ENCODE measurements at regions not wholly inside any gene's neighbourhood (a gene's known extent, or its start where the extent isn't known, plus 50 kb on each side); places are given as distances from the start of the nearest gene placed in this dataset.

- H3K27ac ChIP-seq (ENCODE audit: control insufficient read depth, insufficient read depth): no peak overlapping the region
- intact Hi-C loops (cut with micrococcal nuclease; ENCODE audit: unreplicated experiment): no loop called here
- no peak overlapping the region for H2AFZ ChIP-seq (ENCODE audit: control insufficient read depth, low read depth, low read length)
- H3K36me3 ChIP-seq (ENCODE audit: control insufficient read depth in 2 of 2, insufficient read depth in 2 of 2, low read length in 1 of 2): no peaks in the 10 kb centered on the region
- H3K27me3 ChIP-seq (replicated peaks in 1 of 2; ENCODE audit: control insufficient read depth in 2 of 2, insufficient read depth in 2 of 2, low read length in 1 of 2): no peaks in the 10 kb centered on the region
- H3K4me3 ChIP-seq: no peak overlapping the region
- in situ Hi-C loops (cut with MboI): no loop called here
- BruUV-seq (replicated peaks): no TSS peak
- no peak for ATAC-seq
- no peaks in the 10 kb centered on the region for H3K9me3 ChIP-seq (replicated peaks; ENCODE audit: control insufficient read depth, insufficient read depth, low read length)
- H3K79me2 ChIP-seq (ENCODE audit: control insufficient read depth, insufficient read depth, low read length): no peaks in the 10 kb centered on the region
- TF ChIP-seq CHD4 (IDR thresholded peaks at IDR 0.05) (no peak), POLR2A (IDR thresholded peaks at IDR 0.05; ENCODE audit: low read depth, low read length) (no peak)
- WGBS (ENCODE audit: insufficient coverage, insufficient replicate concordance, low lambda C conversion rate, missing lambda C conversion rate): 2% methylated on average over 3 of the region's 3 CpGs
- ChIA-PET RAD21 (ENCODE audit: unreplicated experiment) (no interaction called here), SMC1A (ENCODE audit: uncharacterized antibody, unreplicated experiment) (interaction anchor here (0.6 kb wide), 1 partner anchor 1302 kb away, joined by 3 read pairs; no protein-coding TSS in a partner anchor), CTCF (no interaction called here), POLR2A (interaction anchor here (0.6 kb wide), 1 partner anchor 183 kb away, joined by 6 read pairs; no protein-coding TSS in a partner anchor)
- no peaks in the 10 kb centered on the region for H3K4me1 ChIP-seq (ENCODE audit: control insufficient read depth, insufficient read depth, low read length)
- no peak overlapping the region for H3K4me2 ChIP-seq (ENCODE audit: control insufficient read depth, insufficient read depth)
- no peaks in the 10 kb centered on the region for H4K20me1 ChIP-seq (ENCODE audit: control insufficient read depth, insufficient read depth)
- no peak overlapping the region for H3K9ac ChIP-seq (ENCODE audit: control insufficient read depth, insufficient read depth, low read length)
- FAIRE-seq: no peak
- DNase-seq (ENCODE audit: low read depth, low spot score): no peak
These were observed 567.0 kb upstream of the MCTP2 start for GRCh38 chr15:93664213-93664956.

GRCh38 chr15:93662162-93662885, 569.0 kb upstream of the MCTP2 start:
- H2AFZ ChIP-seq (ENCODE audit: control insufficient read depth, low read depth, low read length): no peak overlapping the region
- H3K27me3 ChIP-seq (replicated peaks in 1 of 2; ENCODE audit: control insufficient read depth in 2 of 2, insufficient read depth in 2 of 2, low read length in 1 of 2): no peaks in the 10 kb centered on the region
- in situ Hi-C loops (cut with MboI) (no loop called here), intact Hi-C loops (cut with micrococcal nuclease; ENCODE audit: unreplicated experiment) (no loop called here)
- CTCF ChIA-PET: interaction anchor here (0.6 to 1.1 kb wide), 2 partner anchors 10 to 13 kb away, joined by 3 to 5 read pairs; no protein-coding TSS in a partner anchor
- FAIRE-seq (no peak), ATAC-seq (no peak), DNase-seq (ENCODE audit: low read depth, low spot score) (no peak)
- no peak overlapping the region for H3K4me3 ChIP-seq
- RAD21 ChIA-PET (ENCODE audit: unreplicated experiment): no interaction called here
- no peaks in the 10 kb centered on the region for H3K36me3 ChIP-seq (ENCODE audit: control insufficient read depth in 2 of 2, insufficient read depth in 2 of 2, low read length in 1 of 2)
- no peaks in the 10 kb centered on the region for H4K20me1 ChIP-seq (ENCODE audit: control insufficient read depth, insufficient read depth)
- BruUV-seq (replicated peaks): no TSS peak
- 0% methylated on average over 1 of the region's 1 CpG for WGBS (ENCODE audit: insufficient coverage, insufficient replicate concordance, low lambda C conversion rate, missing lambda C conversion rate)
- H3K4me2 ChIP-seq (ENCODE audit: control insufficient read depth, insufficient read depth): no peak overlapping the region
- H3K27ac ChIP-seq (ENCODE audit: control insufficient read depth, insufficient read depth): no peak overlapping the region
- no peak overlapping the region for H3K9ac ChIP-seq (ENCODE audit: control insufficient read depth, insufficient read depth, low read length)
- POLR2A ChIA-PET: no interaction called here
- no peaks in the 10 kb centered on the region for H3K9me3 ChIP-seq (replicated peaks; ENCODE audit: control insufficient read depth, insufficient read depth, low read length)
- H3K79me2 ChIP-seq (ENCODE audit: control insufficient read depth, insufficient read depth, low read length): no peaks in the 10 kb centered on the region
- SMC1A ChIA-PET (ENCODE audit: uncharacterized antibody, unreplicated experiment): no interaction called here
- H3K4me1 ChIP-seq (ENCODE audit: control insufficient read depth, insufficient read depth, low read length): no peaks in the 10 kb centered on the region
- TF ChIP-seq CREB1 (IDR thresholded peaks at IDR 0.05; ENCODE audit: low read depth) (no peak), MEF2B (IDR thresholded peaks at IDR 0.05; ENCODE audit: partially characterized antibody, poor library complexity, severe bottlenecking) (no peak), SIX5 (IDR thresholded peaks at IDR 0.05; ENCODE audit: low read depth, low read length, severe bottlenecking) (no peak), POLR2A (IDR thresholded peaks at IDR 0.05; ENCODE audit: low read depth, low read length) (no peak), RELA (IDR thresholded peaks at IDR 0.05; ENCODE audit: borderline replicate concordance, partially characterized antibody) (no peak), TCF7 (IDR thresholded peaks at IDR 0.05; ENCODE audit: borderline replicate concordance) (no peak), MXI1 (IDR thresholded peaks at IDR 0.05; ENCODE audit: low read depth, low read length) (no peak), NBN (IDR thresholded peaks at IDR 0.05) (no peak), ZNF687 (IDR thresholded peaks at IDR 0.05) (no peak), ZNF274 (IDR thresholded peaks at IDR 0.05; ENCODE audit: insufficient read depth, insufficient read length) (no peak), CBX5 (IDR thresholded peaks at IDR 0.05; ENCODE audit: low read depth) (no peak)

Measured in GM12878 (cell line).